Activated CD4-positive, alpha-beta T cell treated with anti-CD3 and anti-CD28 coated beads, Interleukin-2, amount 10 ng/mL, durations not matched to agents 7 days and 5 days (primary cell): ENCODE measurements at regions not wholly inside any gene's neighbourhood (a gene's known extent, or its start where the extent isn't known, plus 50 kb on each side); places are given as distances from the start of the nearest gene placed in this dataset.

Experiments
- CTCF ChIA-PET: fragments of 350-600 bp; sonication (Branson Sonifier 250); formaldehyde crosslinking; loops from one replicate; lab custom pipeline; 2021; ENCODE audit warnings: antibody characterized with exemption; lab: Charles Lee
- POLR2A ChIA-PET: fragments of 350-600 bp; sonication (Branson Sonifier 250); formaldehyde crosslinking; loops from one replicate; lab custom pipeline; 2021; ENCODE audit warnings: antibody characterized with exemption; lab: Charles Lee
- DNase-seq: peaks from one replicate; pipeline ENCODE4 v3.0.0-alpha.2; 2020
- H3K27ac Mint-ChIP-seq: one replicate; pipeline ENCODE4 v1.8.0; 2021; ENCODE audit warnings: mild to moderate bottlenecking, moderate library complexity, mixed read lengths
- H3K27me3 Mint-ChIP-seq: one replicate; pipeline ENCODE4 v1.8.0; 2021; ENCODE audit warnings: mixed read lengths
- H3K36me3 Mint-ChIP-seq: one replicate; pipeline ENCODE4 v1.8.0; 2021; ENCODE audit warnings: low read depth, mixed read lengths
- H3K4me1 Mint-ChIP-seq: one replicate; pipeline ENCODE4 v1.8.0; 2021; ENCODE audit warnings: mixed read lengths
- H3K4me3 Mint-ChIP-seq: one replicate; pipeline ENCODE4 v1.8.0; 2021; ENCODE audit warnings: mild to moderate bottlenecking, moderate library complexity, mixed read lengths
- H3K9me3 Mint-ChIP-seq: one replicate; pipeline ENCODE4 v1.8.0; 2021; ENCODE audit warnings: mixed read lengths

DNA sequence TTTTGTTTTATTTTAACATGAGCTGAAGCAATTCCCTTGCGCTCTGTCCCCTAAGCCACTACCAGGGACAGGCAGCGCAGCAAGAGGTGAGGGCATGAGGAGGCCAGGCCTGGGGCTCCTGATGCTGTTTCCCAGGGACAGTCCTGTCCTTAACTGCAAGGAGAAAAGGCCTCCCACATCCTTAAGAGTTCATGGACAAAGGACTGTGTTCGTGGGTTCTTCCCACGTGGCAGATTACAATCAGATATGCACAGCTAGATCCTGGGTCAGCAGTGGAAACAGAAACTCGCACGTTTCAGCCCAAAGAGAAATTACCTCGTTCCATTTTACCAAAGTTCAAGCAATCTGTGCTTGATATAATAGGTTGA, 85.8 kb downstream of the MIS18A start:
- Mint-ChIP-seq H3K27ac (no peak overlapping the region), H3K4me1 (peaks cover 7% of the 10 kb centered on the region), H3K9me3 (no peaks in the 10 kb centered on the region), H3K36me3 (no peaks in the 10 kb centered on the region), H3K4me3 (no peak overlapping the region), H3K27me3 (no peaks in the 10 kb centered on the region)
- POLR2A ChIA-PET = no interaction called here
- CTCF ChIA-PET = no interaction called here
- no peak for DNase-seq

DNA sequence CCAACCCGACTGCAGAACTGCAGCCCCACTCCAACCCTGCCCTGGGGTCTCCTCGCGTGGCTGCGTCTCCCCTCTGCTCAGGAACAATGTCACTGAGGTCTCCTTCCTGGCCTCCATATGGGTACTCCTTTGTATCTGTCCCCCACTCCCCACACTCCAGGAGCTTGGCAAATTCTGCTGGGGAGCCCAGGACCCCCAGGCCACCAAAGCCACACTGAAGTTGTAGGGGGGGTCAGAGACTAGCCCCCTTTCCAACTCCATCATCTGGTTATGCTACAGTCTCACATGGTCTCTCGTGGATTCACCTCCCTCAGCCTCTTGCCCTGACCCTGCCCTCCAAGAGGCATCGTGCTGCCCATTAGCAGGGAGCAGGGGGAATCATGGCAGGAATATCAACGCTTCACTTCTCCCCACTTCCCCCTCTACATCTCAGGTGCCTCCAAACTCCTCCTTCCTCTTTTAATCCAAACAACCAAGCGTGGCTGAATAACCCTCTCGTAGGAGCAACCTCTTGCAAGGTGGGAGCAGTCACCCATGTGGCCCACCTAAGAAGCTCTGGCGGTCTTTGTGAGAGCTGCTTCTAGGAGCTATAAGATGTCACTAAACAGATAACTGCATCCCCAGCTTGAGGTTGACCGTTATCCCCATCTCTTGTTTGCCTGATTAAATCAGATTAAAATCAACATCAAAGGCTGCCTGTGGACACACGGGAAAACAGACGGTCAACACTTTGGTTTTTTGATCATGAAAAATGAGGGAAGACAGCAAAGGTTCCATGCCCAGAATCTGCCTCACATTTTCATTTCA, 86.4 kb downstream of the MIS18A start:
- Mint-ChIP-seq H3K4me3 (no peak overlapping the region), H3K27ac (no peak overlapping the region), H3K9me3 (no peaks in the 10 kb centered on the region), H3K36me3 (no peaks in the 10 kb centered on the region), H3K4me1 (peaks cover 7% of the 10 kb centered on the region), H3K27me3 (no peaks in the 10 kb centered on the region)
- ChIA-PET CTCF (no interaction called here), POLR2A (no interaction called here)
- no peak for DNase-seq

DNA sequence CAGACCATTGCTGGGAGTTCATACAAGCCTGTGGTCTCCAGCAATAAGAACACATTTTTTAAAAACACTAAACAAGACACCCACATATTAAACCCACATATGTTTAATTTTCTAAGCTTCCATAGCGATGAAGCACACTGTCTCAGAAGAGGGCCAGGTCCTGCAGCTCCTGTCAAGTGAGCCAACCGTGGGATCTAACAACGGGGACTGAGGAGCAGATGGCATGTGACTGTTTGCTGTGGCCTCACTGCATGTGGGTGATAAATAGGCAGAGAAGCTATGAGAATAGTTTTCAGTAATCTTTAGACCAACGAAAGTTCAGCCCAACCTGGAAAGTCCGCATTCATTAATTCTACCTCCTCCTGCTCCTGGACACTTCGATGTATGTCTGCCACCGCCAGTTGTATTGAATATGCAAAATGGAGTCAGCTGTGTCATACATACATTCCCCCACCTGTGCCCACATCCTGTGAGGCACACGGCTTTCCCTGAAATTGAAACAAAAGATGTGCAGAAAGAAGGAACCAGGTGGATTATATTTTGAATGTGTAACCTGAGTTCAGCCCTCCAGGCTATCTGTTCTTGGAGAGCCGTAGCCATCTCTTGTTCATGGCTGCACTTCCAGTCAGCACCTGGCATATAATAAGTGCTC, 88.2 kb downstream of the MIS18A start:
- DNase-seq = no peak
- Mint-ChIP-seq H3K4me3 (no peak overlapping the region), H3K9me3 (no peaks in the 10 kb centered on the region), H3K27me3 (no peaks in the 10 kb centered on the region), H3K4me1 (peaks cover 7% of the 10 kb centered on the region), H3K27ac (no peak overlapping the region), H3K36me3 (no peaks in the 10 kb centered on the region)
- POLR2A ChIA-PET = no interaction called here
- CTCF ChIA-PET = no interaction called here

DNA sequence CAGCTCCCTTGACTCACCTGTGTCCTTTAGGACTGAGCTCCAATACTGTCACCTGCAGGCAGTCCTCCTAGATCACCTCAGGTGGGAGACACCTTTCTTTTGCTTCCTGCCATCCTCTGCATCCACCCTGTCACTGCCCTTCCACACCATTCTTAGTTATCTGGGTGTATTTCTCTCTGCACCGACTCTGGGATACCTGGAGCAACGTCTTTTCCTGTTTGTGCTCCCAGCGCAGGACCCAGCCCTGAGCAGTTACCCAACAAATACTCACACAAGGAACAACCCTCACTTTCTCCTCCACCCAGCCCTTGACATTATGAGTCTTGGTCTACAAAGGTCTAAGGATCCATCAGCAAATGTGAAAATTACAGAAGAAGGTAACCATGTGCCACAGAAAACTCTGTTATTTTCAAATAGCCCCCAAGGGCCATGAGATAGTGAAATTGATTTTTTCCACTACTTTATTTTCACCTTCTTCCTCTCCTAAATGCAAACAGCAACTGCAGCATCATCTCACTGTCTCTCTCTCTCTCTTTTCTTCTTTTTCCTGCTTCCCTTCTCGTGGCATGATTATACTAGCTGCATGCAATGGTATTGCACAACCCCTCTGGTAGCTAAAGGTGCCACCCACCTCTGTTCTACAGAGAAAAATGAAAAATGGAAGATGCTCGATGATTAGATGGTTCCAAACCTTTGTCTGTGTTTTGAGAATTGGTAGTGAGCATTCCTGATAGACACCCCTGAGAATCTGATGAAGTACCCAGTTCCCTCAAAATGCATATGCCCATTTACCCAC, 89.0 kb downstream of the MIS18A start:
- POLR2A ChIA-PET = no interaction called here
- no peaks in the 10 kb centered on the region for H3K36me3 Mint-ChIP-seq

DNA sequence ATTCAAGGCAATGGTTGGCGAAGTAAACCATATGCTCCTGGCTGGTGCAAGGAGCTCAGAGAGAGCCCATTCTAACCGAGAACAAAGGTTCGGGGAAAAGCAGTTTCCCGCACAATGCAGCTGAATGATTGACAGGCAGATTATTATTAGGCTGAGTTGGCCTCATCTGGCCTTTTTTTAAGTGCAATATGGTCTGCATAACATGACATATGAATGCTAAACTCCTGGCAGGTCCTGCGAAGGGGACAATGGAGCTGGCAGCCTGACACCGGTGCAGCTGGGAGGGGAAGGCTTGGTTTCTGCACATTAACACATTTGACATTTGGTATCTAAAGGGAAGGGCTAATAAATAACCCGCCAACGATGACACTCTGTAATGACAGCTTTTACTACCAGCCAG, 92.0 kb downstream of the MIS18A start:
- Mint-ChIP-seq H3K4me1 (peaks cover 7% of the 10 kb centered on the region), H3K27ac (no peak overlapping the region), H3K9me3 (no peaks in the 10 kb centered on the region), H3K4me3 (no peak overlapping the region), H3K36me3 (no peaks in the 10 kb centered on the region), H3K27me3 (no peaks in the 10 kb centered on the region)
- CTCF ChIA-PET = interaction anchor here (0.6 to 1.0 kb wide), 2 partner anchors 17 to 346 kb away, joined by 3 to 5 read pairs; no protein-coding TSS in a partner anchor
- no peak for DNase-seq
- POLR2A ChIA-PET = no interaction called here

More for the DNA sequence above, 89.0 kb downstream of the MIS18A start:
- no peak overlapping the region for H3K4me3 Mint-ChIP-seq
- DNase-seq = no peak
- no peaks in the 10 kb centered on the region for H3K9me3 Mint-ChIP-seq
- CTCF ChIA-PET = no interaction called here
- peaks cover 7% of the 10 kb centered on the region for H3K4me1 Mint-ChIP-seq
- no peaks in the 10 kb centered on the region for H3K27me3 Mint-ChIP-seq
- no peak overlapping the region for H3K27ac Mint-ChIP-seq

DNA sequence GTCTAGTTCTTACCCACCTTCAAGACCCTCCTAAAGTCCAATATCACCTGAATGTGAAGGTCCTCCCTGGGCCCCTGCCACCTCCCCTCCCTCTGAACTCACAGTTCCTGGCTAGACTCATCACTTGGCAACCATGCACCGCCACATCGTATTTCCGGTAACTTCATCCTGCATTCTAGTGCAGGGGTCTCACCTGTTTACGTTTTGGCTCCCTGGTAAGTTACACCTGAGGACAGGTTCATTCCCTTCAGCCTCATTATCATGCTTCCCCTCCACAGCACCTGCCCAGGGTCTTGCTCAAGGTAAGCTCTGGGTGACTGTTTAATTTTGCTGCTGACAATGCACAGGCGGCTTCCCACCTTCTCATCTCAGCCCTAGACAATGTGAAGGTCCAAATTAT, 93.1 kb downstream of the MIS18A start:
- CTCF ChIA-PET = no interaction called here
- no peaks in the 10 kb centered on the region for H3K9me3 Mint-ChIP-seq
- H3K27ac Mint-ChIP-seq = no peak overlapping the region

DNA sequence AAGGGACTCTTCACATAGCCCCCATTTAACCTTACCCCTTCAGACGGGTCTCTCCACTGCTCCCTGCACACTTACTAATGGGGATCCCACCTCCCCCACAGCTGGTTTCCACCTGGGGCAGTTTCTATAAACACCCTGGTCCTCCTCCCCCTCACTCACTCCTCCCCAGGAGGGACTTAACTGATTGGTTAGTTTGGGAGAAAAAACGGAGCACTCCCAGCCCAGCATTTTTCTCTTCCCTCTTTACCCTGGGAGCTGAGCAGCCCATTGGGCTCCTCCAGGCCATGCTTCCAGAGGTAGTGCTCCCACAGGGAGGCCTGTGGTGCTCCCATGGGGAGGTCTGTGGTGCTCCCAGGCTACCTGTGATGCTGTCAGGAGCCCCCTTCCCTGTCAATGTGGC, 93.7 kb downstream of the MIS18A start:
- ChIA-PET POLR2A (no interaction called here), CTCF (no interaction called here)
- H3K9me3 Mint-ChIP-seq = no peaks in the 10 kb centered on the region
- no peaks in the 10 kb centered on the region for H3K4me1 Mint-ChIP-seq
- H3K27me3 Mint-ChIP-seq = no peaks in the 10 kb centered on the region
- no peak overlapping the region for H3K4me3 Mint-ChIP-seq
- DNase-seq = no peak
- no peak overlapping the region for H3K27ac Mint-ChIP-seq
- no peaks in the 10 kb centered on the region for H3K36me3 Mint-ChIP-seq

More for the DNA sequence above, 93.1 kb downstream of the MIS18A start:
- H3K36me3 Mint-ChIP-seq = no peaks in the 10 kb centered on the region
- H3K4me3 Mint-ChIP-seq = no peak overlapping the region
- H3K27me3 Mint-ChIP-seq = no peaks in the 10 kb centered on the region
- H3K4me1 Mint-ChIP-seq = peaks cover 3% of the 10 kb centered on the region
- DNase-seq = no peak
- POLR2A ChIA-PET = no interaction called here

DNA sequence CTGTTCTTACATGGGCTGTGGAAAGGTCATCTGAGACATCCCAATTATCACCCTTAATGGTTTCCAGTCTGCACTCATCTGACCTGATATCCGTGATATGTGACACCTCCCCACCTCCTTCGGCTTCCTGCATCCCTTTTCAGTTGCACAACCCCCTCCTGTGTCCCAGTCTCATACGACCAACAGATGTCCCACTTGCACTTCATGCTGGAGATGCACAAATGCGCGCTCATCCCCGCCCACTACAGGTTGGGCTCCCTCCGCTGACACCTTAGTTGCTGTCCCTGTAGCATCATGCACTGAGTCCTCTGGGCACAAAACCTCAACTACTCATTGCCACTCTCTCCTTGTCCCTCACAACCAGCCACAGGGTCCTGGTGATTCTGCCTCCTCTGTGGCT, 94.4 kb downstream of the MIS18A start:
- H3K27me3 Mint-ChIP-seq = peaks cover 1% of the 10 kb centered on the region
- ChIA-PET POLR2A (no interaction called here), CTCF (no interaction called here)
- no peak for DNase-seq
- no peak overlapping the region for H3K27ac Mint-ChIP-seq
- H3K9me3 Mint-ChIP-seq = no peaks in the 10 kb centered on the region
- H3K4me3 Mint-ChIP-seq = no peak overlapping the region
- H3K36me3 Mint-ChIP-seq = no peaks in the 10 kb centered on the region
- no peaks in the 10 kb centered on the region for H3K4me1 Mint-ChIP-seq

DNA sequence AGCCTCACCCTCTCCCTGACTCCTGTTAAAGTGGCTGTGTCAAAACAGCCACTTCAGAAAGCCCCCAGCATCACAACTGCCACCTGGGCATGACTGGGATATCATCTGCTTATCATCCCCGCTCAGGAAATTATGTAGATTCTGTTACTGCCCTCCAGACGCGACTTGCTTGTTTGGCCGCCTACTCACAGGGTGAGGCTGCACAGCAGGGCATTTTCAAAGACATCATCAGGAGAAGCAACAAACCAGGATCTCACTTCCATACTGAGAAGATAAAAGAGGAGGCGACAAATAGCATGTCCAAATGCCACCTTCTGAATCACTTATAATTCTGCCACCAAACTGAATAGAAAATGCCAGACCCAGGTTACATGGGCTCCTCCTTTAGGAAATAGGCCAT, 94.8 kb downstream of the MIS18A start:
- Mint-ChIP-seq H3K4me1 (no peaks in the 10 kb centered on the region), H3K27me3 (peaks cover 1% of the 10 kb centered on the region), H3K36me3 (no peaks in the 10 kb centered on the region), H3K9me3 (no peaks in the 10 kb centered on the region), H3K4me3 (no peak overlapping the region), H3K27ac (no peak overlapping the region)
- DNase-seq = no peak
- ChIA-PET CTCF (no interaction called here), POLR2A (no interaction called here)

DNA sequence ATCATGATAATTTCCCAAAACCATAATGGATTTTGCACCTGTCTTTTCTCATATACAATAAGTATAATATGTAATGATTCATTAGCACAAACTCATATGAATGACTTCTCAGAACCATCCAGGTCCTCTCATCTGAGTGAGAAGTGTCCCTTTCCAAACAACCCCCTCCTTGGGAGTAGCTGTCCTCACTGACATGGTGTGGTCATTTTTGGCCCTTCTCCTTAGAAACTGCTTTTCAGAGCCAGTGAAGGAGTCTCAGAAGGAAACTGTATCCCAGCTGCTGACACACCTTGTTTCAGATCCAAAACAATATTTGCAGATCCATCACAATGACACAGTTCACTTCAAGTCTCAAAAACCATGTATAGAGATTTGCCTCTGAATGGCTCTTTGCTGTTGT, 95.5 kb downstream of the MIS18A start:
- Mint-ChIP-seq H3K4me1 (no peaks in the 10 kb centered on the region), H3K27ac (no peak overlapping the region), H3K36me3 (no peaks in the 10 kb centered on the region), H3K9me3 (no peaks in the 10 kb centered on the region), H3K4me3 (no peak overlapping the region), H3K27me3 (peaks cover 1% of the 10 kb centered on the region)
- ChIA-PET CTCF (no interaction called here), POLR2A (no interaction called here)
- DNase-seq = no peak

DNA sequence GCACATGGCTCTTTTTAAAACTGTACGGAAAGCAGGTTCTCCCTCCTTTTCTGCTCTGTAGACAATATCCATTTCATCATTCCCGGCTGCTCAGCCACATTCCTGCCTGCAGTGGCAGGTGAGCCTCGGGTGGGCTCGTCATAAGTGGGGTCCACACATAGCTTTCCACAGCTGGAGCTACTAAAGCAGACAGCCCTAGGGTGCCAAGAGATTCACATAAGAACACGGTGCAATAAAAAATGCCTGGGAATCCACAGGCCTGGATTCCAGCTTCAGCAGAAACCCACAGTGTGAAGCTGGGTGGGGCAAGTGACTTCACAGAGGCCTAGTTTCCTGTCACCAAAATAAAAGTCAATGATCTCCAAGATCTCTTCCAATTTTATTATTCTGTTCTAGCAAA, 96.4 kb downstream of the MIS18A start:
- no peak overlapping the region for H3K27ac Mint-ChIP-seq
- H3K36me3 Mint-ChIP-seq = no peaks in the 10 kb centered on the region
- no peaks in the 10 kb centered on the region for H3K9me3 Mint-ChIP-seq
- peaks cover 1% of the 10 kb centered on the region for H3K27me3 Mint-ChIP-seq
- CTCF ChIA-PET = no interaction called here
- POLR2A ChIA-PET = no interaction called here
- H3K4me1 Mint-ChIP-seq = no peaks in the 10 kb centered on the region
- no peak overlapping the region for H3K4me3 Mint-ChIP-seq
- DNase-seq = no peak

DNA sequence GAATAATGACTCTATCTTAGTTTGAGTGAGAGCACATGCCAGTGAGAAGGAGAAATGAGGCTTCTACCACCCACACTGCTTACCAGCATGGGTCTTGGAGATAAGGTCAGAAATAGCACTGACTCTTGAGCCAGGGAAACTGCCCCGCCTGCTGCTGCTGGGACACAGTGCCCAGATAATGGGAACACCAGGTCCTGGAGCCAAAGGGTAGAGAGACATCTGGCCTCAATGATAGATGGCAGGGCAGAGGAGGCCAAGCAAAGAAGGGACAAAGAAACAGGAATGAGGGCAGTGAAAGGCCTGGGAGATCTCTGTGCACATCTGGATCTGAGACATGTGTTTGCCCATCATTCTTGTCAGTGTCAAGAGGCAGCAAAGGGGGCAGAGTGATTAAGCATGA, 97.4 kb downstream of the MIS18A start:
- H3K9me3 Mint-ChIP-seq = no peaks in the 10 kb centered on the region

DNA sequence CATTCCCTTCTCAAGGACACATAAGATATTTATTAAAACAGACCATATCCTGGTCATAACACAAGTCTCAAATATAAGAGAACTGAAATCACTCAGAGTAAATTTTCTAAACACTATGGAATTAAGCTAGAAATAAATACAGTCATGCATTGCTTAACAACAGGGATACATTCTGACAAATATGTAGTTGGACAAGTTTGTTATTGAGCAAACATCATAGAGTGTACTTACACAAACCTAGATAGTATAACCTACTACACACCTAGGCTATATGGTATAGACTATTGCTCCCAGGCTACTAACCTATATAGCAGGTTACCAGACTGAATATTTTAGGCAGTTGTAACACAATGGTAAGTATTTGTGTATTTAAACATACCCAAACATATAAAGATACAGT, 104.0 kb downstream of the MIS18A start:
- H3K4me3 Mint-ChIP-seq = no peak overlapping the region
- H3K4me1 Mint-ChIP-seq = no peaks in the 10 kb centered on the region
- H3K9me3 Mint-ChIP-seq = no peaks in the 10 kb centered on the region
- no peak for DNase-seq
- no peak overlapping the region for H3K27ac Mint-ChIP-seq
- no peaks in the 10 kb centered on the region for H3K36me3 Mint-ChIP-seq
- H3K27me3 Mint-ChIP-seq = peaks cover 18% of the 10 kb centered on the region
- CTCF ChIA-PET = interaction anchor here (0.6 kb wide), 2 partner anchors 94 to 509 kb away, joined by 3 to 5 read pairs; no protein-coding TSS in a partner anchor
- POLR2A ChIA-PET = no interaction called here

More for the DNA sequence above, 97.4 kb downstream of the MIS18A start:
- no peak for DNase-seq
- Mint-ChIP-seq H3K4me1 (no peaks in the 10 kb centered on the region), H3K36me3 (no peaks in the 10 kb centered on the region), H3K27me3 (peaks cover 5% of the 10 kb centered on the region), H3K4me3 (no peak overlapping the region), H3K27ac (no peak overlapping the region)
- ChIA-PET POLR2A (no interaction called here), CTCF (no interaction called here)
